Ovary (tissue), 7 donors: ENCODE measurements at regions not wholly inside any gene's neighbourhood (a gene's known extent, or its start where the extent isn't known, plus 50 kb on each side); places are given as distances from the start of the nearest gene placed in this dataset.

Experiments used
- DNase-seq, 5 donors: peaks; one replicate each; pipeline ENCODE4 v3.0.0-alpha.2; 2019 to 2020
- H3K27ac ChIP-seq, 2 donors: fragments of 200-600 bp; one replicate each; pipeline versions ENCODE4 v1.5.1 to v1.8.0; 2019 to 2022
- H3K27me3 ChIP-seq: fragments of 200-600 bp; one replicate; pipeline ENCODE4 v1.8.0; 2022
- H3K36me3 ChIP-seq: fragments of 200-600 bp; sonication (generic); one replicate; pipeline ENCODE4 v1.5.1; 2019
- H3K4me1 ChIP-seq: one replicate; pipeline ENCODE4 v1.8.1; 2013; ENCODE audit warnings: mild to moderate bottlenecking, moderate library complexity; ENCODE audit not compliant: insufficient read depth
- H3K4me3 ChIP-seq: fragments of 200-600 bp; sonication (generic); one replicate; pipeline ENCODE4 v1.5.1; 2017
- H3K9me3 ChIP-seq, 2 donors: fragments of 200-600 bp in 1 of 2; sonication (generic) in 1 of 2; one replicate each; pipeline versions ENCODE4 v1.5.1 to v1.8.1; 2013 to 2019; ENCODE audit warnings: mild to moderate bottlenecking in 1 of 2, moderate library complexity in 1 of 2
- CTCF ChIP-seq, 3 donors: fragments of 450-650 bp in 2 of 3; fragments of 200-600 bp in 1 of 3; IDR thresholded peaks; one replicate each; pipeline versions ENCODE4 v1.5.1 to v1.8.0; 2016 to 2022; ENCODE audit warnings: antibody characterized with exemption in 3 of 3, mild to moderate bottlenecking in 1 of 3
- EP300 ChIP-seq: sonication (generic); formaldehyde crosslinking; IDR thresholded peaks from one replicate; pipeline ENCODE4 v1.6.1; 2017; ENCODE audit warnings: antibody characterized with exemption
- POLR2A ChIP-seq: fragments of 450-650 bp; IDR thresholded peaks from one replicate; pipeline ENCODE4 v1.6.1; 2017; ENCODE audit warnings: antibody characterized with exemption, mild to moderate bottlenecking, moderate library complexity
- WGBS, 3 donors: extraction: QIAGEN DNeasy Blood & Tissue Kit in 1 of 3; methylation state at CpG; one replicate each; pipeline versions ENCODE4 v1.1.5 to v1.1.7; 2013 to 2017; 5-methylcytosine and 5-hydroxymethylcytosine counted together
- intact Hi-C, 4 donors: fragments of 100-400 bp; cut with DNase I; formaldehyde crosslinking; loops; one replicate each; pipeline versions ENCODE4 v1.11.0 to v1.15.1; 2022 to 2023
- donor health status: DM: no; HTN: no; CAD: no; lungs with moderate emphysema.
- donor health status: DM: no; HTN: no; CAD: no.
- donor health status: Bipolar disorder and iron deficiency.
- donor health status: DM: no; HTN: no; CAD: no.
- donor health status: DM: yes; HTN: yes; CAD: no.

- H3K27me3 ChIP-seq = no peaks in the 10 kb centered on the region
- H3K4me3 ChIP-seq = no peak overlapping the region
- DNase-seq = no peak
- H3K4me1 ChIP-seq = no peaks in the 10 kb centered on the region
- H3K27ac ChIP-seq = no peak overlapping the region
- no peak for TF ChIP-seq POLR2A
- TF ChIP-seq EP300 = no peak
- TF ChIP-seq CTCF (IDR thresholded peaks at IDR 0.05) = no peak
- intact Hi-C loops = no loop called here
- H3K36me3 ChIP-seq = no peaks in the 10 kb centered on the region
- WGBS, 3 donors = 73 to 82% (median 79%) methylated on average over 3 of the region's 3 CpGs
- H3K9me3 ChIP-seq = no peaks in the 10 kb centered on the region
Observed at GRCh38 chr9:1492156-1492555, 442.0 kb downstream of the DMRT2 start.

DNA sequence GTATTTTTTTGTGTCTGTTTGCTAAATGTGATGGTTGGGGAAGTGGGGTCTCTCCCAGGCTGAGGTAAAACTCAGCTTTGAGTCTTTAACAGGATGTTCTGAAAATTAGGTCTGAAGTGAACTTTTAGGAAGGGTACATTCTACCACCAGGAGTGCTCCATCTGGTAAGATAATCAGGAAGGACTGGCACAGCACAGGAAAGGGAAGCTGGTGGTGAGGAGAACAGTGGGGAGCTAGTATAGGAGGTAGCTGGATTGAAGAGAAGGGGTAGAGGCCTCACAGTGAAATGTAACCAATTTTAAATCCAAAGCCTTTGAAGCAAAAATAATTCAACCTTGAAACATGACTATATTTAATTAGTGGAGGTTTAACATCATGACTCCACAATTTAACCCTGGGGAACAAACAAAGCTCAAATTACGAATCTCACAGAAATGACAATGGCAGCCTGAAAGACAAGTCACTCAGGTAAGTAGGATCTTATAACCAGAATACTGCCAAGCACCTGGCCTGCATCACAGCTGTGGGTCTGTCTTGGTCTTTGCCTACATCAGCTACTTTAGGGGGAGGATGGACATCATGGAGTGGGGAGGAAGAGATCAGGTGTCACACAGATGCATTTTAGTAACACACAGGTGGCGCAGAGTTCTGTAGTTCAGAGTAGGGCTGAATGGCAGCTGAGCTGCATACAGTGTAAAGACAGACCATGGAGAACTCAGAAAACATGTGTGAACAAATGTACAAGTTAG, 445.3 kb downstream of the DMRT2 start:
- no peaks in the 10 kb centered on the region for H3K9me3 ChIP-seq
- H3K4me1 ChIP-seq = no peaks in the 10 kb centered on the region
- H3K27me3 ChIP-seq = no peaks in the 10 kb centered on the region
- DNase-seq = no peak
- no peak overlapping the region for H3K4me3 ChIP-seq
- TF ChIP-seq EP300 (no peak), CTCF (IDR thresholded peaks at IDR 0.05) (no peak), POLR2A (no peak)
- no peaks in the 10 kb centered on the region for H3K36me3 ChIP-seq
- no peak overlapping the region for H3K27ac ChIP-seq
- intact Hi-C loops = no loop called here
- WGBS, 3 donors = 71 to 89% (median 76%) methylated on average over 2 of the region's 2 CpGs

- intact Hi-C loops = no loop called here
- no peak for TF ChIP-seq CTCF (IDR thresholded peaks at IDR 0.05)
- no peak for TF ChIP-seq EP300
- no peak for TF ChIP-seq POLR2A
- WGBS, 3 donors = 35 to 52% (median 38%) methylated on average over 2 of the region's 2 CpGs
Observed at GRCh38 chr9:1505489-1505888, 455.3 kb downstream of the DMRT2 start.

DNA sequence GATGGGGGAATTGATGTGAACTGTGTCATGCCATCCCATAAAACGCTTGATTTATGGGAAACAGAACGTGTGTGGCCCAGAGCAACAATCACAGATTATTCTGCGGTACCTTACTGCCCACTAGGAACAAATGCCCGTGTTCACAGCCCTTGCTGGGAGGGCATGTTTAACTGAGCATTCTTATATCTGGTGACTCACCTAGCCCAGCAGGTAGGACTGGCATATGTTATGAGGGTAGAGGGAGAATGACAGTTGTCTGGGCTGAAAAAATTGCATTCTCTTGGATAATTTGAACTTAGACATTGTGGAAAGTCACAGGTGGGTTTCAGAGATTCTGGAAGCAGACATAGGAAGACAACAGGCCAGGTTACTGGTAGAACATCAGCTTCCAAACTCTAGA, 460.6 kb downstream of the DMRT2 start:
- intact Hi-C loops = no loop called here
- Histone ChIP-seq H3K36me3 (no peaks in the 10 kb centered on the region), H3K27me3 (no peaks in the 10 kb centered on the region), H3K27ac (no peak overlapping the region), H3K9me3 (no peaks in the 10 kb centered on the region), H3K4me1 (no peaks in the 10 kb centered on the region), H3K4me3 (no peak overlapping the region)
- DNase-seq = no peak
- WGBS, 3 donors = 72 to 84% (median 80%) methylated on average over 4 of the region's 4 CpGs
- TF ChIP-seq EP300 (no peak), POLR2A (no peak), CTCF (IDR thresholded peaks at IDR 0.05) (no peak)

More at GRCh38 chr9:1505489-1505888, 455.3 kb downstream of the DMRT2 start:
- Histone ChIP-seq H3K36me3 (no peaks in the 10 kb centered on the region), H3K4me3 (no peak overlapping the region), H3K27me3 (no peaks in the 10 kb centered on the region), H3K27ac (no peak overlapping the region), H3K9me3 (no peaks in the 10 kb centered on the region), H3K4me1 (no peaks in the 10 kb centered on the region)
- no peak for DNase-seq
